ENCODE measurements at regions not wholly inside any gene's neighbourhood (a gene's known extent, or its start where the extent isn't known, plus 50 kb on each side); places are given as distances from the start of the nearest gene placed in this dataset.
A peak's percentile ranks its signal among the peaks of the same experiment; 100 is the strongest.
"Not testable (repeated sequence)": the region's sequence is repeated elsewhere in the genome, so short reads cannot be mapped to it uniquely, and the experiment has no call there.

DNA sequence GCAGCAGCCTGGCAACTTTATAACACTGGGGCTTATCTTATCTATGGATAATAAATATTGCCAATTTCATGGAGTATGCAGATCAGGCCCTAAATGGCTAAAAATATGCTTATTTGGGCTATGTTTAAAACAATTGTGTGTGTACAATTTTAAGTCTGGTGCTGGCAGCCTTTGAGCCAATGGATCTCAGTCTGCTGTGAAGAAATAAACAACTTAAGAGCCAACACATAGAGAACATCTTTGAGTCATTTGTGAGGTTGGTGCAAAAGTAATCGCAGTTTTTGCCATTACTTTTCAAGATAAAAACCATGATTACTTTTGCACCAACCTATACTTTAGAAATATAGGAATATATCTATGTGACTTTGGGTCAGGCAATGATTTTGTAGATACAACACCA, 129.1 kb upstream of the CARMIL1 start:
- Mint-ChIP-seq H3K36me3 (peaks cover 53% of the 10 kb centered on the region), H3K4me1 (peaks cover 18% of the 10 kb centered on the region), H3K27ac (no peak overlapping the region), H3K27me3 (no peaks in the 10 kb centered on the region), H3K4me3 (no peak overlapping the region), H3K9me3 (ENCODE audit: low read depth) (peaks cover 14% of the 10 kb centered on the region)
- DNase-seq (no peak), ATAC-seq (no peak)
- CTCF ChIA-PET, result no interaction called here

DNA sequence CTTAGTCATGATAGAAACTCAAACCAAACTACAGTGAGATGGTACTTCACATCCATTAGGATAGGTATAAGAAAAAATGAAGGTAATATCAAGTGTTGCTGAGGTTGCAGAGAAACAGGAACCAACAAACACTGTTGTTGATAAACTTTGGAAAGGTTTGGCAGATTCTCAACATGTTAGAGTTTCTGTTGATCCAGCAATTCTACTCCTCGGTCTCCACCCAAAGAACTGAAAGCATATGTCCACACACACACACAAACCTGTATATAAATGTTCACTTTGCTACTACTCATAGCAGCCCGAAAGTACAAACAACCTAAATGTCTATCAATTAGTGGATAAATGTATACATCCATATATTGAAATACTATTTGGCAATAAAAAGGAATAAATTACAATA, 128.3 kb upstream of the CARMIL1 start:
- Mint-ChIP-seq H3K9me3 (ENCODE audit: low read depth) (peaks cover 13% of the 10 kb centered on the region), H3K4me3 (no peak overlapping the region), H3K27me3 (no peaks in the 10 kb centered on the region), H3K4me1 (peaks cover 21% of the 10 kb centered on the region), H3K27ac (no peak overlapping the region), H3K36me3 (peaks cover 47% of the 10 kb centered on the region)
- CTCF ChIA-PET, result no interaction called here
- ATAC-seq, result no peak
- no peak for DNase-seq

DNA sequence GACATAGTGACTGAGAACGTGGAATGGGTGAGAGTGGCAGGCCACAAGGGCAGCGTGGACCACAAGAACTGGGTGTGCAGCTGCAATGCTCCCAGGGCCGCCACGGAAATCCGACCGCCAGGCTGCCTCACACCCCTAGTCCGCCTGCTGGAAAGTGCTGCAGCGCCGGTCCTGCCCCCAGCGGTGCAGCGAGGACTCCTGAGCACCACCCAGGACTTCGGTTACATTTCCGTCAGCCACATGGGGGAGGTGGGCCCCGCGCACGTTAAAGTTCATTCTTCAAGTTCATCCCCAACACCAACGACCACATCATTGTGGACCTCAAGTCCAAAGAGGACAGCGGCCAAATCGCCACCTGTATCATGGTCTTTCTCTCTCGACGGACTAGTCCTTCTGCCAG, 126.1 kb upstream of the CARMIL1 start:
- CTCF ChIA-PET, result no interaction called here
- H3K27ac Mint-ChIP-seq, result no peak overlapping the region
- H3K9me3 Mint-ChIP-seq (ENCODE audit: low read depth), result peaks cover 15% of the 10 kb centered on the region
- H3K27me3 Mint-ChIP-seq, result no peaks in the 10 kb centered on the region
- peaks cover 21% of the 10 kb centered on the region for H3K4me1 Mint-ChIP-seq
- no peak for ATAC-seq
- DNase-seq, result no peak
- H3K36me3 Mint-ChIP-seq, result peaks cover 52% of the 10 kb centered on the region
- H3K4me3 Mint-ChIP-seq, result no peak overlapping the region

DNA sequence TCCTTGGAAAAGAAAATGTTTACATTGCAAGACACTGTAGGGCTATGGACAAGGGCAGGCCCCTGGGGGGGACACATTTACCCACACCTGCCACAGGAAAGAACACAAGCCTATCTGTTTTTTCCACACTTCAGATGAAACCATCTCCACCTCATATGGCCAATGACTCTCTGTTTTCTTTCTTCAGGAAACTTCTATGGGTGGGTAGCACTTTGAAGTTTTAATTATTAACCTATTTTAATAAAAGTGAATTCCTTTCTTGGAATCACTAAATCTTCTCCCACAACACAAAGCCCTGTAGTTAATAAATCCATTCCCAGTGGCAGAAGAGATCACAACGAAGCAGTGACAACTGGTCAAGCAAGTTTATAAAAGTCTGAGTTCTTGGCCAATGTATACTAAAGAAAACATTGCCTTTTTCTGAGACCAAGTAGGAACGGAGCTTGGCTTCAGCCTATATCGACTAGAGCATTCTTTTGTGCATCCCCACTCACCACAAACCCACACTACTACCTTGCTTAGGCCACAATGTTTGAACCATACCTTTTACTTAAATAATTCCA, 125.1 kb upstream of the CARMIL1 start:
- CTCF ChIA-PET, result no interaction called here
- H3K4me1 Mint-ChIP-seq, result peaks cover 21% of the 10 kb centered on the region
- no peak for DNase-seq
- no peaks in the 10 kb centered on the region for H3K27me3 Mint-ChIP-seq
- H3K4me3 Mint-ChIP-seq, result no peak overlapping the region
- peaks cover 8% of the 10 kb centered on the region for H3K9me3 Mint-ChIP-seq (ENCODE audit: low read depth)
- no peak for ATAC-seq
- peaks cover 52% of the 10 kb centered on the region for H3K36me3 Mint-ChIP-seq
- H3K27ac Mint-ChIP-seq, result no peak overlapping the region

DNA sequence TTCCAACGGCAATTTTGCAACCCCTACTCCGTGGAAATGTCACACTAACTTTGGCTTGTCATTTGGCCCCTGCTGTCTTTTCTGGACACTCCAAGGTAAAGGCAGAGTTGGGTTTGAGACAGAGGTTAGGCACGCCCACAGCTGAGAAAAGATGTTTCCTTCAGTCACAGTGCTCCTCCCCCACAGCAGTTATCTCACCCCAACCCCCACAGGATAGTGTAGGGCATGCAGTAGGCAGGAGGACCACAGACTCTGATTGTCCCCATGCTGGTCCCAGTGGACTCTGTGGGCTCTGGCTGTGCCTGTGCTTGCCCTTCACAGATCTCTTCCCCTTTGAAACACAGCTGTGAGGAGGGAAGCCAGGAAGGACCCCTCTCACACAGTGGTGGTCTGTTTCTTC, 124.0 kb upstream of the CARMIL1 start:
- Mint-ChIP-seq H3K27me3 (no peaks in the 10 kb centered on the region), H3K4me3 (no peak overlapping the region), H3K27ac (no peak overlapping the region), H3K4me1 (peaks cover 21% of the 10 kb centered on the region), H3K9me3 (ENCODE audit: low read depth) (peaks cover 13% of the 10 kb centered on the region), H3K36me3 (peaks cover 54% of the 10 kb centered on the region)
- no peak for DNase-seq
- CTCF ChIA-PET, result interaction anchor here (1.8 kb wide), 1 partner anchor 16 kb away, joined by 7 read pairs; no protein-coding TSS in a partner anchor
- ATAC-seq, result no peak

DNA sequence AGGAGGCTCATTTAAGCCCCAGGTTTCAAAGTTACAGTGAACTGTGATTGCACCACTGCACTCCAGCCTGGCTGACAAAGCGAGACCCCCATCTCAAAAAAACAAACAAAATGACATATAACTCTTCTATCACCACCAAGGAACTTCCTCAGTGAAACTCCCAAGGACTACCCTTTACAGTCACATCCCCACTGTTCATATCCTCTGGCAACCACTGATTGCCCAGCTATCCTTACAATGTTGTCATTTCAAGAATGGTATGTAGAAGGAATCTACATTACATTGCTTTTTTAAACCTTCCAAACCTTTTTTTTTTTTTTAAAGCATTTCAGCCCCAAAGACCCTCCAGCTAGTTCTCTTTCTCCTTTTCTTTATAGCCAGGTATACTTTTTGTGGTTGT, 123.1 kb upstream of the CARMIL1 start:
- H3K27me3 Mint-ChIP-seq, result peaks cover 3% of the 10 kb centered on the region
- peaks cover 50% of the 10 kb centered on the region for H3K36me3 Mint-ChIP-seq
- H3K27ac Mint-ChIP-seq, result no peak overlapping the region
- peaks cover 13% of the 10 kb centered on the region for H3K9me3 Mint-ChIP-seq (ENCODE audit: low read depth)
- H3K4me1 Mint-ChIP-seq, result peaks cover 21% of the 10 kb centered on the region
- no peak for DNase-seq
- CTCF ChIA-PET, result interaction anchor here (1.2 to 1.8 kb wide), 2 partner anchors 11 to 17 kb away, joined by 6 to 7 read pairs; no protein-coding TSS in a partner anchor
- no peak for ATAC-seq
- no peak overlapping the region for H3K4me3 Mint-ChIP-seq

DNA sequence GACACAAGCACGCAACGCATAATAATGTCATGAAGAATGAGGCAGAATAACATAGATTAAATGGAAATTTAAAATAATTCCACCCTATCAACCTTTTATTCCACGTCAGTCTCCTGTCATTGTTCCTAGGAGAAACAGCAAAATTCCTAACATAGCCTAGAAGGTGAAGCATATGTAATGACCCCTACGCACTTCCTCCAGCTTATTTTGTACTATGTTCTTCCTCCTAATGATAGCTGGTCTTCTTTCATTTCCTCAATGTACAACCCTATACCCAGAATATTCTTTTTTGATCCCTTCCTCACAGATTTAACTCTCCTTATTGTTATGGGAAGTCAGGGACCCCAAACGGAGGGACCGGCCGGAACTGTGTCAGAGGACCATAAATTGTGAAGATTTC, 122.0 kb upstream of the CARMIL1 start:
- Mint-ChIP-seq H3K4me3 (no peak overlapping the region), H3K9me3 (ENCODE audit: low read depth) (peaks cover 13% of the 10 kb centered on the region), H3K27me3 (peaks cover 5% of the 10 kb centered on the region), H3K4me1 (peaks cover 21% of the 10 kb centered on the region), H3K36me3 (peaks cover 52% of the 10 kb centered on the region), H3K27ac (no peak overlapping the region)
- DNase-seq (no peak), ATAC-seq (no peak)
- CTCF ChIA-PET, result interaction anchor here (1.3 kb wide), 1 partner anchor 11 kb away, joined by 3 read pairs; no protein-coding TSS in a partner anchor

DNA sequence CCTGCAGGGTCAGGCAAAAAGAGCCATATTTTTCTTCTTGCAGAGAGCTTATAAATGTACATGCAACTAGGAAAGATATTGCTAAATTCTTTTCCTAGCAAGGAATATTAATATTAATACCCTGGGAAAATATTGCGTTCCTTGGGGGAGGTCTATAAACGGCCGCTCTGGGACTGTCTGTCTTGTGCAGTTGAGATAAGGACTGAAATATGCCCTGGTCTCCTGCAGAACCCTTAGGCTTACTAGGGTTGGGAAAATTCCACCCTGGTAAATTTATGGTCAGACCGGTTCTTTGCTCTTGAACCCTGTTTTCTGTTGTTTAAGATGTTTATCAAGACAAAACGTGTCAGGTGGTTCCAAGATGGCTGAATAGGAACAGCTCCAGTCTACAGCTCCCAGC, 121.3 kb upstream of the CARMIL1 start:
- Mint-ChIP-seq H3K4me3 (no peak overlapping the region), H3K36me3 (peaks cover 46% of the 10 kb centered on the region), H3K27me3 (peaks cover 5% of the 10 kb centered on the region), H3K27ac (no peak overlapping the region), H3K4me1 (peaks cover 21% of the 10 kb centered on the region), H3K9me3 (ENCODE audit: low read depth) (peaks cover 13% of the 10 kb centered on the region)
- ATAC-seq, result no peak
- no peak for DNase-seq
- CTCF ChIA-PET, result interaction anchor here (1.3 kb wide), 1 partner anchor 10 kb away, joined by 3 read pairs; no protein-coding TSS in a partner anchor

DNA sequence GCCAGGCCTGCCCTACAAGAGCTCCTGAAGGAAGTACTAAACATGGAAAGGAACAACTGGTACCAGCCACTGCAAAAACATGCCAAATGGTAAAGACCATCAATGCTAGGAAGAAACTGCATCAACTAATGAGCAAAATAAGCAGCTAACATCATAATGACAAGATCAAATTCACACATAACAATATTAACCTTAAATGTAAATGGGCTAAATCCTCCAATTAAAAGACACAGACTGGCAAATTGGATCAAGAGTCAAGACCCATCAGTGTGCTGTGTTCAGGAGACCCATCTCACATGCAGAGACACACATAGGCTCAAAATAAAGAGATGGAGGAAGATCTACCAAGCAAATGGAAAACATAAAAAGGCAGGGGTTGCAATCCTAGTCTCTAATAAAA, 119.0 kb upstream of the CARMIL1 start:
- Mint-ChIP-seq H3K9me3 (ENCODE audit: low read depth) (peaks cover 13% of the 10 kb centered on the region), H3K36me3 (peaks cover 40% of the 10 kb centered on the region), H3K4me1 (peaks cover 22% of the 10 kb centered on the region)
- H3K27me3 Mint-ChIP-seq, CTCF ChIA-PET, H3K4me3 Mint-ChIP-seq, DNase-seq, H3K27ac Mint-ChIP-seq, ATAC-seq: not testable (repeated sequence)

DNA sequence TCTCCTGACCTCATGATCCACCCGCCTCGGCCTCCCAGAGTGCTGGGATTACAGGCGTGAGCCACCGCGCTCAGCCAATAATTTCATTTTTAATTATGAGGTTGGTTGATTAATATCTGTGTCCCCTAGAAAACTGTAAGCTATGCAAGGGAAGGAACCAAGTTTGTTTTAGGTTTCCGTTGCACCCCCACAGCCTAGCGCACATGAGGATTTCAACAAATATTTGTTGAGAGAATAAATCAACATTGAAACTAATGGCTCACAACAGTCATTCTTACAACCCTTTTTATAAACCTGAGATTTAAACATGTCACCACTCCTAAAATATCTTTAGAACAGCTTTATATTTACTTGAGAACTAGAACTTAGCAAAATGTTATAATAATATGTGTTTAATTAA, 114.0 kb upstream of the CARMIL1 start:
- H3K4me1 Mint-ChIP-seq, result peaks cover 32% of the 10 kb centered on the region

DNA sequence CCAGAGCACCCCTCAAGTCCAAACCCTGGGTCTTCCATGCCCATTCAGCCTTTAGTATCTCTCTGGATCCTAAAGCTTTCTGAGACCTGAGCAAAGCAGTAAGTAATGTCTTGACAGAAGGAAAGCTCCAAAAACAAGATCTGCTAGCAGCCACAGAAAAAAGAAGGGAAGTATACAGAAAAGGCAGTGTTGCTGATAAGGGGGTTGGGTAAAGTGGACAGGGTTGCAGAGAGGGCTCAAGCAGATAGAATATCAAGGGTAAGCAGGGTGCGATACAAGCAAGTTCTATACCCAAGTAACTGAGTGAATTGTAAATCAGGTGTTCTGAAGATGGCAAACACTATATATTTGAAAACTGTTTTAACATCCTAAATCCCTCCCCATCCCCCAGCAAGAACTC, 113.4 kb upstream of the CARMIL1 start:
- no peak for DNase-seq
- Mint-ChIP-seq H3K4me3 (peak overlapping the region; percentile 46), H3K4me1 (peaks cover 36% of the 10 kb centered on the region), H3K27ac (peak overlapping the region; percentile 24), H3K9me3 (ENCODE audit: low read depth) (no peaks in the 10 kb centered on the region), H3K36me3 (peaks cover 9% of the 10 kb centered on the region), H3K27me3 (peaks cover 5% of the 10 kb centered on the region)
- no peak for ATAC-seq
- CTCF ChIA-PET, result no interaction called here

More for the DNA sequence above, 114.0 kb upstream of the CARMIL1 start:
- no peak for ATAC-seq
- no peak for DNase-seq
- H3K4me3 Mint-ChIP-seq, result peak overlapping the region; percentile 46
- peaks cover 11% of the 10 kb centered on the region for H3K36me3 Mint-ChIP-seq
- CTCF ChIA-PET, result interaction anchor here (0.6 kb wide), 1 partner anchor 13 kb away, joined by 3 read pairs; no protein-coding TSS in a partner anchor
- H3K9me3 Mint-ChIP-seq (ENCODE audit: low read depth), result no peaks in the 10 kb centered on the region
- no peak overlapping the region for H3K27ac Mint-ChIP-seq
- H3K27me3 Mint-ChIP-seq, result peaks cover 5% of the 10 kb centered on the region

DNA sequence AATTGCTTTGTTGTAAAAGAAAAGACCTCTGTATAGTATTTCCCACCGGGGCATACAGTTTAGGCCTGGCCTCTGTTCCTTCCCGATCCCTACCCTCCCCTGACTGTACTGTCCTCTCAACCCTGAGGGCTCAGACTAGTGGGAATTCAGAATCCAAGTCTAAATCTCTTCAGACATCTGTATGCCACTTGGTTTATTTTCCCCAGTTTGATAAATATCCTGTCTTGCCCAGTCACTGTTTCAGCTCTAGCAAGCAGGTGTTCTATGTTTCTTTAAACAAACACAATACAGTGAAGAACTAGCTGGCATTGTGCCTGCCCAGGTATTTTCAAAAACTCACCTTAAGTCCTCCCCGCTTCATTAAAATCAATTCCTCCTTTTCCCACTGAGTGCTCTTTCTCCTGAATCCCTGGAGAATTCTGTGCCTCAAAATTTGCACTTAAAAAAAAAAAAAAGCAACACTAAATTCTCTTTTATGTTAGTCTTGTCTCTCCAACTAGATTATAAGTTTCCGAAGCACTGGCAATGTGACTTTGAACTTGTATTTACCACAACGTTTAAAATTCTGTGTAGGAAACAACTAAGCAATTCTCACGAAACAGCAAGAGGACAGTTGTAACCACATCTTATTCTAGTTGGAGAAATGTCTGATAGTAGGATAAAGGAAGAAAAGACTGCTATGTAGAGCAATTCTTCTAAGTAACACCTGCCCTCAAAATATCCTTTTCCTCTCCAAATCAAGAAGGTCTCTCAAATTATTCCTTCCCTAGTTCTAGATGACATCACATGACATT, 112.0 kb upstream of the CARMIL1 start:
- Mint-ChIP-seq H3K4me3 (peak overlapping the region; percentile 5), H3K27ac (no peak overlapping the region), H3K9me3 (ENCODE audit: low read depth) (no peaks in the 10 kb centered on the region), H3K27me3 (no peaks in the 10 kb centered on the region), H3K36me3 (peaks cover 6% of the 10 kb centered on the region), H3K4me1 (peaks cover 44% of the 10 kb centered on the region)
- ATAC-seq (no peak), DNase-seq (no peak)
- CTCF ChIA-PET, result interaction anchor here (1.4 kb wide), 1 partner anchor 9 kb away, joined by 3 read pairs; no protein-coding TSS in a partner anchor

DNA sequence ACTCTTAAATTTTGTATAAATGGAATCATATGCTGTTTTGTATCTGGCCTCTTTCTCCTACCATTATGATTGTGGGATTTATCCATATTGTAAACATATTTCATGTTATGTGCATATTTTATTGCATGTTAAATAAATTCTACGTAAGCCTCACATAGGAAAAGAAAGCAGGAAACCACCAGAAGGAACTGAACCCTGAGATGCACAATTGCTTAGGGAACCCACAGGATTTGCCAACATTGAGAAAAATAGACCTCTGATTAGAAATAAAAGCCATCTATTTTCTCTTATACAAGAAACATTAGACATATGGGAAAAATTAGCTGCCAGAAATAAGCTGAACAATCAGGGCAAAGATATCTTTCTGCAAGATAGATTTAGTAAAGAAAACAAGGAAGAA, 111.2 kb upstream of the CARMIL1 start:
- no peak for ATAC-seq
- H3K4me1 Mint-ChIP-seq, result peaks cover 49% of the 10 kb centered on the region
- no peak overlapping the region for H3K27ac Mint-ChIP-seq
- no peak overlapping the region for H3K4me3 Mint-ChIP-seq
- H3K9me3 Mint-ChIP-seq (ENCODE audit: low read depth), result no peaks in the 10 kb centered on the region
- no peak for DNase-seq
- peaks cover 6% of the 10 kb centered on the region for H3K36me3 Mint-ChIP-seq
- CTCF ChIA-PET, result interaction anchor here (1.4 kb wide), 1 partner anchor 10 kb away, joined by 3 read pairs; no protein-coding TSS in a partner anchor
- no peaks in the 10 kb centered on the region for H3K27me3 Mint-ChIP-seq

DNA sequence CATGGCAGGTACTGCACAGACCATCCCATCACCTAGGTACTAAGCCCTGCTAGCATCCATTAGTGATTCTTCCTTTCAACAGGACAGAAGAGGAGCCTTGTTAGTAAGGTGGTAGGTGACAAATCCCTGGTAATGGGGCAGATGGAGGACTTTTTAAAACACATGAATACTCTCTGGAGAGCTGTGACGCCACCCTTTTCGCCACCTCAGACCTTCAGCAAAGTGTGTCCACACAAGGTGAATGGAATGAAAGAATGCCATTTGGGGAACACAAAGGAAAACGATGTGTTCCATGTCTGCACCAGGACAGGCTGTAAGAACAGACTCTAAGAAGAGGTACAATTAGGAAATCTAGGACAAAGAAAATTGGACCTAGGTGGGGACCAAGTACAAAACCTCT, 110.5 kb upstream of the CARMIL1 start:
- Mint-ChIP-seq H3K27ac (no peak overlapping the region), H3K4me3 (no peak overlapping the region), H3K4me1 (peaks cover 54% of the 10 kb centered on the region), H3K36me3 (peaks cover 6% of the 10 kb centered on the region), H3K9me3 (ENCODE audit: low read depth) (no peaks in the 10 kb centered on the region), H3K27me3 (no peaks in the 10 kb centered on the region)
- CTCF ChIA-PET, result interaction anchor here (1.4 kb wide), 1 partner anchor 11 kb away, joined by 3 read pairs; no protein-coding TSS in a partner anchor
- no peak for DNase-seq
- no peak for ATAC-seq

All from activated CD8-positive, alpha-beta memory T cell treated with anti-CD3 and anti-CD28 coated beads, Interleukin-2, amount 10 ng/mL, durations not matched to agents 7 days and 5 days (primary cell).